ENCODE measurements at regions not wholly inside any gene's neighbourhood (a gene's known extent, or its start where the extent isn't known, plus 50 kb on each side); places are given as distances from the start of the nearest gene placed in this dataset.

GRCh38 chr15:61318802-61319525 lies 89.9 kb upstream of the RORA start:
- no peaks in the 10 kb centered on the region for H3K79me1 ChIP-seq (ENCODE audit: low read depth in 1 of 2, low read length in 2 of 2)
- no peak overlapping the region for H2AK9ac ChIP-seq (replicated peaks; ENCODE audit: low read depth, low read length, poor library complexity)
- no peaks in the 10 kb centered on the region for H3K4me1 ChIP-seq (ENCODE audit: control insufficient read depth, insufficient read depth, low read length)
- TF ChIP-seq NFE2L2 (IDR thresholded peaks at IDR 0.05; ENCODE audit: low read depth, low read length) (no peak), MAZ (IDR thresholded peaks at IDR 0.05; ENCODE audit: borderline replicate concordance, low read depth, low read length) (no peak), POLR2A (IDR thresholded peaks at IDR 0.05; ENCODE audit: low read depth, low read length) (no peak), SMC3 (IDR thresholded peaks at IDR 0.05; ENCODE audit: low read depth, low read length) (no peak), RFX5 (IDR thresholded peaks at IDR 0.05; ENCODE audit: low read depth, low read length) (no peak), FOS (IDR thresholded peaks at IDR 0.05; ENCODE audit: low read depth, low read length) (no peak), CHD1 (IDR thresholded peaks at IDR 0.05; ENCODE audit: low read depth, low read length) (no peak), RCOR1 (IDR thresholded peaks at IDR 0.05; ENCODE audit: insufficient replicate concordance, low read length) (no peak), MXI1 (IDR thresholded peaks at IDR 0.05; ENCODE audit: borderline replicate concordance, low read depth, low read length) (no peak), RAD21 (IDR thresholded peaks at IDR 0.05; ENCODE audit: low read length) (no peak), MAFK (IDR thresholded peaks at IDR 0.05; ENCODE audit: low read depth, low read length) (no peak), CEBPB (IDR thresholded peaks at IDR 0.05; ENCODE audit: low read depth, low read length) (no peak), BHLHE40 (IDR thresholded peaks at IDR 0.05; ENCODE audit: low read depth, low read length) (no peak)
- TF ChIP-seq, protein P1, sequence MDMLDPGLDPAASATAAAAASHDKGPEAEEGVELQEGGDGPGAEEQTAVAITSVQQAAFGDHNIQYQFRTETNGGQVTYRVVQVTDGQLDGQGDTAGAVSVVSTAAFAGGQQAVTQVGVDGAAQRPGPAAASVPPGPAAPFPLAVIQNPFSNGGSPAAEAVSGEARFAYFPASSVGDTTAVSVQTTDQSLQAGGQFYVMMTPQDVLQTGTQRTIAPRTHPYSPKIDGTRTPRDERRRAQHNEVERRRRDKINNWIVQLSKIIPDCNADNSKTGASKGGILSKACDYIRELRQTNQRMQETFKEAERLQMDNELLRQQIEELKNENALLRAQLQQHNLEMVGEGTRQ (IDR thresholded peaks at IDR 0.05; ENCODE audit: low read depth, low read length) = no peak
- TF ChIP-seq, protein P2, sequence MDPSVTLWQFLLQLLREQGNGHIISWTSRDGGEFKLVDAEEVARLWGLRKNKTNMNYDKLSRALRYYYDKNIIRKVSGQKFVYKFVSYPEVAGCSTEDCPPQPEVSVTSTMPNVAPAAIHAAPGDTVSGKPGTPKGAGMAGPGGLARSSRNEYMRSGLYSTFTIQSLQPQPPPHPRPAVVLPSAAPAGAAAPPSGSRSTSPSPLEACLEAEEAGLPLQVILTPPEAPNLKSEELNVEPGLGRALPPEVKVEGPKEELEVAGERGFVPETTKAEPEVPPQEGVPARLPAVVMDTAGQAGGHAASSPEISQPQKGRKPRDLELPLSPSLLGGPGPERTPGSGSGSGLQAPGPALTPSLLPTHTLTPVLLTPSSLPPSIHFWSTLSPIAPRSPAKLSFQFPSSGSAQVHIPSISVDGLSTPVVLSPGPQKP (IDR thresholded peaks at IDR 0.05; ENCODE audit: borderline replicate concordance, low read depth, low read length) = no peak
- TF ChIP-seq, protein P3, sequence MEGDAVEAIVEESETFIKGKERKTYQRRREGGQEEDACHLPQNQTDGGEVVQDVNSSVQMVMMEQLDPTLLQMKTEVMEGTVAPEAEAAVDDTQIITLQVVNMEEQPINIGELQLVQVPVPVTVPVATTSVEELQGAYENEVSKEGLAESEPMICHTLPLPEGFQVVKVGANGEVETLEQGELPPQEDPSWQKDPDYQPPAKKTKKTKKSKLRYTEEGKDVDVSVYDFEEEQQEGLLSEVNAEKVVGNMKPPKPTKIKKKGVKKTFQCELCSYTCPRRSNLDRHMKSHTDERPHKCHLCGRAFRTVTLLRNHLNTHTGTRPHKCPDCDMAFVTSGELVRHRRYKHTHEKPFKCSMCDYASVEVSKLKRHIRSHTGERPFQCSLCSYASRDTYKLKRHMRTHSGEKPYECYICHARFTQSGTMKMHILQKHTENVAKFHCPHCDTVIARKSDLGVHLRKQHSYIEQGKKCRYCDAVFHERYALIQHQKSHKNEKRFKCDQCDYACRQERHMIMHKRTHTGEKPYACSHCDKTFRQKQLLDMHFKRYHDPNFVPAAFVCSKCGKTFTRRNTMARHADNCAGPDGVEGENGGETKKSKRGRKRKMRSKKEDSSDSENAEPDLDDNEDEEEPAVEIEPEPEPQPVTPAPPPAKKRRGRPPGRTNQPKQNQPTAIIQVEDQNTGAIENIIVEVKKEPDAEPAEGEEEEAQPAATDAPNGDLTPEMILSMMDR (conservative IDR thresholded peaks at IDR 0.05; ENCODE audit: low read depth, low read length) = no peak
- H2BK120ac ChIP-seq (ENCODE audit: low read depth, low read length) = no peak overlapping the region
- no peaks in the 10 kb centered on the region for H4K20me1 ChIP-seq (ENCODE audit: insufficient read depth, low read length)
- H3K18ac ChIP-seq (ENCODE audit: low read depth, low read length) = no peak overlapping the region
- DNase-seq (no peak), ATAC-seq (ENCODE audit: low read depth) (no peak)
- CTCF ChIA-PET = no interaction called here
- H3K27me3 ChIP-seq (ENCODE audit: control insufficient read depth, insufficient read depth, low read length) = no peaks in the 10 kb centered on the region
- no peak overlapping the region for H3K9ac ChIP-seq (ENCODE audit: low read depth, low read length)
- H2AK5ac ChIP-seq (ENCODE audit: low read depth, low read length) = no peak overlapping the region
- no peak overlapping the region for H3K56ac ChIP-seq (ENCODE audit: extremely low read depth, insufficient read depth, low read length)
- no peak overlapping the region for H2AFZ ChIP-seq (replicated peaks; ENCODE audit: low read length, poor library complexity)
- H4K91ac ChIP-seq (ENCODE audit: insufficient read depth, low read depth, low read length) = no peak overlapping the region
- no peaks in the 10 kb centered on the region for H3K36me3 ChIP-seq (ENCODE audit: control insufficient read depth, insufficient read depth, low read length)
- H3K4ac ChIP-seq (ENCODE audit: low read depth, low read length) = no peak overlapping the region
- H4K8ac ChIP-seq (ENCODE audit: low read depth in 2 of 2, low read length in 2 of 2) = no peak overlapping the region
- dilution Hi-C loops (cut with HindIII; ENCODE audit: low sequenced_read_pairs, unreplicated experiment) = no loop called here
- POLR2A ChIA-PET (ENCODE audit: unreplicated experiment) = no interaction called here
- H4K5ac ChIP-seq (ENCODE audit: low read depth, low read length) = no peak overlapping the region
- H3K14ac ChIP-seq (replicated peaks; ENCODE audit: low read depth, low read length) = no peak overlapping the region
- H2BK20ac ChIP-seq (ENCODE audit: low read depth, low read length) = no peak overlapping the region
- H3K23ac ChIP-seq (ENCODE audit: low read depth, low read length) = no peak overlapping the region
- no CpG with 5 or more reads among the region's 7 CpGs for WGBS, 2 experiments (ENCODE audit: extremely low coverage in 2 of 2, insufficient read length in 1 of 2)
- H2BK5ac ChIP-seq (ENCODE audit: low read depth, low read length, poor library complexity, severe bottlenecking) = no peak overlapping the region
- in situ Hi-C loops (cut with MboI; ENCODE audit: low sequenced_read_pairs) = no loop called here
- no peak overlapping the region for H3K4me2 ChIP-seq (ENCODE audit: low read depth, low read length)
- no peak overlapping the region for H3K27ac ChIP-seq (ENCODE audit: insufficient read depth, low read length)
- no peak overlapping the region for H3K4me3 ChIP-seq (ENCODE audit: insufficient read depth, low read depth, low read length)
- no TSS peak for BruUV-seq (replicated peaks)
- H3K9me1 ChIP-seq (ENCODE audit: insufficient read depth, low read length) = no peaks in the 10 kb centered on the region
- no peak overlapping the region for H2BK15ac ChIP-seq (ENCODE audit: low read depth, low read length)
- intact Hi-C loops (cut with micrococcal nuclease) = no loop called here
- H3K9me3 ChIP-seq (ENCODE audit: control insufficient read depth, insufficient read depth, low read length) = no peaks in the 10 kb centered on the region
